ENCODE measurements at regions not wholly inside any gene's neighbourhood (a gene's known extent, or its start where the extent isn't known, plus 50 kb on each side); places are given as distances from the start of the nearest gene placed in this dataset.

GRCh38 chr15:38954090-38954489, 389.5 kb upstream of the RASGRP1 start:
- no peak for DNase-seq (ENCODE audit: extremely low spot score in 2 of 2)
- no peaks in the 10 kb centered on the region for H3K36me3 ChIP-seq
- no peaks in the 10 kb centered on the region for H3K9me3 ChIP-seq
- H3K4me1 ChIP-seq: no peaks in the 10 kb centered on the region
- intact Hi-C loops (cut with DNase I): loop anchor here (2.0 kb wide), 1 partner anchor 31 kb away; no protein-coding TSS in a partner anchor
- TF ChIP-seq POLR2AphosphoS5 (IDR thresholded peaks at IDR 0.05; ENCODE audit: insufficient read depth in 1 of 2, low read depth in 1 of 2) (no peak), POLR2A (IDR thresholded peaks at IDR 0.05) (no peak), CTCF (IDR thresholded peaks at IDR 0.05) (no peak)
- H3K27me3 ChIP-seq: no peaks in the 10 kb centered on the region
- H3K4me3 ChIP-seq: no peak overlapping the region
- H3K27ac ChIP-seq: no peak overlapping the region

DNA sequence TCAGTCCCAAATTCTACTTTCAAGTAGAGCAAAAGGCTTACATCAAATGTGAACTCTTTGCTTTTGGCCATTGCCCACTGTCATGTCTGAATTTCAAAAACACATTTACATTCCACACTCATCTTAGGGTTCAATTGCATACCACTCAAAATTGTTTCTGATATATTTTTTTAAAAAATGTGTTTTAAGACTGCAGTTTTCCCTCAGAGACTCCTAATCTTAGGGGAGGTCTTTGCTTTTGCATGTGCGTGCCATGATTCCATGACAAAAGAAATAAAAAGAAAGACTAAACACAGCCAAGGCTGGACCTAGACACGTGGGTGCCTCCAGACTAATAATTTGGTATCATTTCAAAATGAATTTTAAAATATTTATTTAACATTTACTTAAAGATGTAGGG, 396.8 kb upstream of the RASGRP1 start:
- Histone ChIP-seq H3K4me3 (no peak overlapping the region), H3K27ac (no peak overlapping the region), H3K36me3 (no peaks in the 10 kb centered on the region), H3K9me3 (no peaks in the 10 kb centered on the region), H3K4me1 (no peaks in the 10 kb centered on the region), H3K27me3 (no peaks in the 10 kb centered on the region)
- DNase-seq (ENCODE audit: extremely low spot score in 2 of 2): no peak
- TF ChIP-seq POLR2AphosphoS5 (IDR thresholded peaks at IDR 0.05; ENCODE audit: insufficient read depth in 1 of 2, low read depth in 1 of 2) (no peak), CTCF (IDR thresholded peaks at IDR 0.05) (no peak), POLR2A (IDR thresholded peaks at IDR 0.05) (no peak)
- intact Hi-C loops (cut with DNase I): no loop called here

DNA sequence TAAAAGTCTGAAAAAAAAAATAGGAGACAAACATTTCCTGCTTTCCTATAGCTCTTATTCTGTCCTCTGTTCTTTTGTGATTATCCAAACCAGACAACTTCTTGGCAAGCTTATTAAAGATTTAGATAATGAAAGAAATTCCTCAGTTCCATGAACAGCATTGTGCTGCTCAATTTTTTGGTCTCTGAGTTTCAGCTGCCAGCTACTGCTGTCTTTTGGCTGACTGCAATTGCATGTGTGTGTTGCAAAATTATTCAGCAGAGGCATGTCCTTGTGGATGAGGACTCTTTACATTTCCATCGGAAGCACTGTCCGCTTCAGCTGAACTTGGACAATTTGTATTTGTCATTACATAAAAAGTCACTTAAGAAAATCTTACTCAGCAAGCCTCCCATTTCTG, 397.3 kb upstream of the RASGRP1 start:
- H3K27ac ChIP-seq: no peak overlapping the region
- no peaks in the 10 kb centered on the region for H3K36me3 ChIP-seq
- H3K27me3 ChIP-seq: no peaks in the 10 kb centered on the region
- intact Hi-C loops (cut with DNase I): no loop called here
- H3K4me1 ChIP-seq: no peaks in the 10 kb centered on the region
- no peak for DNase-seq (ENCODE audit: extremely low spot score in 2 of 2)
- no peaks in the 10 kb centered on the region for H3K9me3 ChIP-seq
- TF ChIP-seq POLR2A (IDR thresholded peaks at IDR 0.05): no peak
- TF ChIP-seq CTCF (IDR thresholded peaks at IDR 0.05): no peak
- TF ChIP-seq POLR2AphosphoS5 (IDR thresholded peaks at IDR 0.05; ENCODE audit: insufficient read depth in 1 of 2, low read depth in 1 of 2): no peak
- H3K4me3 ChIP-seq: no peak overlapping the region

GRCh38 chr15:38972831-38973230, 408.2 kb upstream of the RASGRP1 start:
- no peak for DNase-seq (ENCODE audit: extremely low spot score in 2 of 2)
- H3K36me3 ChIP-seq: no peaks in the 10 kb centered on the region
- no peaks in the 10 kb centered on the region for H3K27me3 ChIP-seq
- H3K4me1 ChIP-seq: no peaks in the 10 kb centered on the region
- no peak overlapping the region for H3K4me3 ChIP-seq
- no peaks in the 10 kb centered on the region for H3K9me3 ChIP-seq
- H3K27ac ChIP-seq: no peak overlapping the region
- intact Hi-C loops (cut with DNase I): no loop called here
- TF ChIP-seq CTCF (IDR thresholded peaks at IDR 0.05): no peak
- TF ChIP-seq POLR2AphosphoS5 (IDR thresholded peaks at IDR 0.05; ENCODE audit: insufficient read depth in 1 of 2, low read depth in 1 of 2): no peak
- no peak for TF ChIP-seq POLR2A (IDR thresholded peaks at IDR 0.05)

DNA sequence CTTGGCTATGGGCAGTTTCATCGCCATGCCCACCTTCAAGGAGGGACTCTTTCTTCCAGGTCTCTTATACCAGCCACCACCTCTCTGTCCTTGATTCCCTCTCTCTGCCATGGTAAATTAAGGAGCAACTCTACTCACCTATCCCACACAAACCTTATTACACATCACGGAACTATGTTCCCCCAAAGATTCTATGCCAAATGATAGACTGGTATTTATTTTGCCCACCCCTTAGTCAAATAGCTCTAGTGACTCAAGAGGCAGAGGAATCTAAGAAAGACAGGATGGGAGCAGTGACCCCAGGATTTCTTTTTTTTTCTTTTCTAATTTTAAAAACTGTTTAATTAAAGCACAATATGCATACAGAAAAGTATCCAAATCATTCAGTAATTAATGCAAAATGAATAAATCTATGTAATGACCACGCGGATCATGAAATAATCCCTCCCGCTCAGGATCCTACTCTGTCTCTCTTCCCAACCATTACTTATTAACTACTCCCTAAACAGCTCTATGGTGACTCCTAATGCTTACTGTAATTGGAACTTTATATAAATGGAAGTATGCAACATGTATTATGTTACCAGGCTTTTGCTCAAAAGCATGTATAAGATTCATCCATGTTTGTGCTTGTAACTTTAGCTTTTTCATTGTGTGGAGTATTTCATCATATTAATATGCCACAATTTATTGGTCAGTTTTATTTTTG, 410.8 kb upstream of the RASGRP1 start:
- intact Hi-C loops (cut with DNase I): no loop called here
- Histone ChIP-seq H3K4me3 (no peak overlapping the region), H3K4me1 (no peaks in the 10 kb centered on the region), H3K27ac (no peak overlapping the region), H3K36me3 (no peaks in the 10 kb centered on the region), H3K9me3 (peaks cover 4% of the 10 kb centered on the region), H3K27me3 (no peaks in the 10 kb centered on the region)
- TF ChIP-seq CTCF (IDR thresholded peaks at IDR 0.05): no peak
- no peak for TF ChIP-seq POLR2AphosphoS5 (IDR thresholded peaks at IDR 0.05; ENCODE audit: insufficient read depth in 1 of 2, low read depth in 1 of 2)
- no peak for TF ChIP-seq POLR2A (IDR thresholded peaks at IDR 0.05)
- no peak for DNase-seq (ENCODE audit: extremely low spot score in 2 of 2)

Measured in vagina (tissue), 2 donors.